GM12873 (cell line): ENCODE measurements at regions not wholly inside any gene's neighbourhood (a gene's known extent, or its start where the extent isn't known, plus 50 kb on each side); places are given as distances from the start of the nearest gene placed in this dataset.

Experiments used
- CTCF ChIP-seq: IDR thresholded peaks from 2 replicates; pipeline ENCODE4 v1.5.1; 2012; ENCODE audit warnings: low read depth, mild to moderate bottlenecking, moderate library complexity, low read length, control low read depth; ENCODE audit not compliant: insufficient read depth; ENCODE audit errors: missing control alignments

GRCh38 chr2:19465978-19466377 lies 107.6 kb upstream of the OSR1 start:
- TF ChIP-seq CTCF = no peak

GRCh38 chr2:19462256-19462645 lies 103.8 kb upstream of the OSR1 start:
- no peak for TF ChIP-seq CTCF

- no peak for TF ChIP-seq CTCF
Observed at GRCh38 chr2:19461504-19462255, 103.3 kb upstream of the OSR1 start.

- no peak for TF ChIP-seq CTCF
Observed at GRCh38 chr2:19460761-19461160, 102.3 kb upstream of the OSR1 start.

- no peak for TF ChIP-seq CTCF
Observed at GRCh38 chr2:19458427-19459003, 100.1 kb upstream of the OSR1 start.

- TF ChIP-seq CTCF = no peak
Observed at GRCh38 chr2:19457809-19458208, 99.4 kb upstream of the OSR1 start.

GRCh38 chr2:19456705-19457309 lies 98.4 kb upstream of the OSR1 start:
- TF ChIP-seq CTCF = no peak
